Mesendoderm (in vitro differentiated cells): ENCODE measurements at regions not wholly inside any gene's neighbourhood (a gene's known extent, or its start where the extent isn't known, plus 50 kb on each side); places are given as distances from the start of the nearest gene placed in this dataset.

Experiments
- DNase-seq: peaks from one replicate; pipeline ENCODE4 v3.0.0; 2013
- H2AK5ac ChIP-seq: 2 replicates; pipeline ENCODE4 v1.6.1; 2013; ENCODE audit warnings: low read length, inconsistent platforms
- H2BK120ac ChIP-seq: 2 replicates; pipeline ENCODE4 v1.6.1; 2013; ENCODE audit warnings: low read depth, mild to moderate bottlenecking, low read length, moderate library complexity, mixed read lengths
- H2BK15ac ChIP-seq: replicated peaks from 2 replicates; pipeline ENCODE4 v1.6.1; 2013; ENCODE audit warnings: low read depth, mild to moderate bottlenecking, moderate library complexity
- H2BK5ac ChIP-seq: 2 replicates; pipeline ENCODE4 v1.6.1; 2013; ENCODE audit warnings: low read length, inconsistent platforms
- H3K18ac ChIP-seq: 2 replicates; pipeline ENCODE4 v1.6.1; 2013; ENCODE audit warnings: mild to moderate bottlenecking, low read length, mixed read lengths
- H3K23ac ChIP-seq: one replicate; pipeline ENCODE4 v1.6.1; 2013; ENCODE audit warnings: low read length
- H3K27ac ChIP-seq: 2 replicates; pipeline ENCODE4 v1.5.1; 2013; ENCODE audit warnings: low read depth, mild to moderate bottlenecking, inconsistent platforms, low read length, moderate library complexity
- H3K27me3 ChIP-seq: 2 replicates; pipeline ENCODE4 v1.6.1; 2013; ENCODE audit warnings: low read length, control low read depth, mild to moderate bottlenecking, inconsistent platforms; ENCODE audit not compliant: insufficient read depth, poor library complexity
- H3K36me3 ChIP-seq: 2 replicates; pipeline ENCODE4 v1.6.1; 2013; ENCODE audit warnings: low read length, inconsistent platforms; ENCODE audit not compliant: control insufficient read depth, insufficient read depth
- H3K4ac ChIP-seq: one replicate; pipeline ENCODE4 v1.6.1; 2013; ENCODE audit warnings: low read depth, mild to moderate bottlenecking, low read length, moderate library complexity
- H3K4me1 ChIP-seq: 2 replicates; pipeline ENCODE4 v1.6.1; 2013; ENCODE audit warnings: low read depth, low read length, inconsistent platforms; ENCODE audit not compliant: control insufficient read depth
- H3K4me2 ChIP-seq: 2 replicates; pipeline ENCODE4 v1.6.1; 2013; ENCODE audit warnings: low read length
- H3K4me3 ChIP-seq: 2 replicates; pipeline ENCODE4 v1.5.1; 2013; ENCODE audit warnings: mild to moderate bottlenecking, low read length
- H3K56ac ChIP-seq: one replicate; pipeline ENCODE4 v1.6.1; 2013; ENCODE audit warnings: low read length
- H3K79me1 ChIP-seq: 2 replicates; pipeline ENCODE4 v1.6.1; 2013; ENCODE audit warnings: low read length, inconsistent platforms
- H3K79me2 ChIP-seq: 2 replicates; pipeline ENCODE4 v1.6.1; 2013; ENCODE audit warnings: mild to moderate bottlenecking, low read length; ENCODE audit not compliant: control insufficient read depth, insufficient read depth
- H3K9ac ChIP-seq: 2 replicates; pipeline ENCODE4 v1.6.1; 2013; ENCODE audit warnings: low read length, inconsistent platforms
- H4K5ac ChIP-seq: one replicate; pipeline ENCODE4 v1.6.1; 2013; ENCODE audit warnings: low read length
- H4K8ac ChIP-seq: one replicate; pipeline ENCODE4 v1.6.1; 2013; ENCODE audit warnings: low read depth, mild to moderate bottlenecking, control low read depth, low read length, moderate library complexity
- WGBS: extraction: QIAGEN DNeasy Blood & Tissue Kit; methylation state at CpG from one replicate; pipeline ENCODE4 v1.1.7; 2013; ENCODE audit warnings: low lambda C conversion rate, missing lambda C conversion rate; ENCODE audit not compliant: insufficient coverage; ENCODE audit errors: extremely low coverage; 5-methylcytosine and 5-hydroxymethylcytosine counted together

DNA sequence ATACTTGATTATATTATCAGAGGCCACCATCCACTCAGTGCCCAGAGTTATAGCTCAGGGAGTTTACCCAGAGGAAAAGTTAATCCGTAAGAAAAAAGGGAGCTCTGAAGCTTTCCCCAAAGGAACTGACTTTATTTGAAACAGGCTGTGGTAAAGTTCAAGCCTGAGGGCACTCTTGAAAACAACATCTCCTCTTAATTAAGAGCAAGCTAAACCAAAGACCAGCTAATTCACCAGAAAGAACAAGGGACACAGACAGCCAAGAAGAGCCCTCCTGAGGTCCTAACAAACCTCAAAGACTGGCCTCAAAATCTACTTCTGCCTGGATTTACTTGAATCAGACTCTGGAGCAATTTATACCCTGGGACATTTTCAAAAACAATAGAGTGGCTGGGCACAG lies 159.6 kb upstream of the CHST15 start:
- Histone ChIP-seq H4K5ac (no peak overlapping the region), H3K18ac (no peak overlapping the region), H3K79me2 (no peaks in the 10 kb centered on the region), H2BK15ac (no peak overlapping the region), H2BK5ac (no peak overlapping the region), H3K27me3 (no peaks in the 10 kb centered on the region), H4K8ac (no peak overlapping the region), H3K23ac (no peak overlapping the region), H3K9ac (no peak overlapping the region), H2AK5ac (no peak overlapping the region), H3K27ac (no peak overlapping the region), H3K4me1 (no peaks in the 10 kb centered on the region), H3K4ac (no peak overlapping the region), H3K4me2 (no peak overlapping the region), H3K4me3 (no peak overlapping the region), H3K79me1 (no peaks in the 10 kb centered on the region), H3K56ac (no peak overlapping the region), H3K36me3 (no peaks in the 10 kb centered on the region), H2BK120ac (no peak overlapping the region)
- no CpG with 5 or more reads among the region's 1 CpG for WGBS
- DNase-seq = no peak

DNA sequence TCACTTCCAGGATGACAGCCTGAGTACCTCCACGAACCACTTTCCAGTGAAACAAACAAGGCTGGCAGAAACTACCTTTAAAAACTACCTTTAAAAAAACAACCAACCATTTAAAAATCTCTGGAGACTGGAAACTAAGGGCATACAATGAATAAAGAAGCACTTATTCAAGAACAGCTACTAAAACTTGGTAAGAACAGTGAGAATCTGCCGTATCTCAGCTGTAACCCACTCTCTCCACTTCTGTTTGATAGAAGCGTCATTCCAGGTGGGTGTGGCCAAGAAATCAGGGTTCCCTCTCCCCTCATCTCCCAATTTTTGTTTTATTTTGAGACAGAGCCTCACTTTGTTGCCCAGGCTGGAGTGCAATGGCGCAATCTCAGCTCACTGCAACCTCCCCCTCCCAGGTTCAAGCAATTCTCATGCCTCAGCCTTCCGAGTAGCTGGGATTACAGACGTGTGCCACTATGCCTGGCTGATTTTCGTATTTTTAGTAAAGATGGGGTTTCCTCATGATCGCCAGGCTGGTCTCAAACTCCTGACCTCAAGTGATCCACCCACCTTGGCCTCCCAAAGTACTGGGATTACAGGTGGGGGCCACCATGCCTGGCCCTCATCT lies 158.8 kb upstream of the CHST15 start:
- Histone ChIP-seq H2AK5ac (no peak overlapping the region), H3K23ac (no peak overlapping the region), H3K4me3 (no peak overlapping the region), H3K4me1 (no peaks in the 10 kb centered on the region), H3K79me2 (no peaks in the 10 kb centered on the region), H3K27me3 (no peaks in the 10 kb centered on the region), H4K5ac (no peak overlapping the region), H3K56ac (no peak overlapping the region), H3K4ac (no peak overlapping the region), H4K8ac (no peak overlapping the region), H2BK120ac (no peak overlapping the region), H3K9ac (no peak overlapping the region), H3K27ac (no peak overlapping the region), H2BK5ac (no peak overlapping the region), H3K18ac (no peak overlapping the region), H3K4me2 (no peak overlapping the region), H3K79me1 (no peaks in the 10 kb centered on the region), H2BK15ac (no peak overlapping the region), H3K36me3 (no peaks in the 10 kb centered on the region)
- no CpG with 5 or more reads among the region's 8 CpGs for WGBS
- no peak for DNase-seq

DNA sequence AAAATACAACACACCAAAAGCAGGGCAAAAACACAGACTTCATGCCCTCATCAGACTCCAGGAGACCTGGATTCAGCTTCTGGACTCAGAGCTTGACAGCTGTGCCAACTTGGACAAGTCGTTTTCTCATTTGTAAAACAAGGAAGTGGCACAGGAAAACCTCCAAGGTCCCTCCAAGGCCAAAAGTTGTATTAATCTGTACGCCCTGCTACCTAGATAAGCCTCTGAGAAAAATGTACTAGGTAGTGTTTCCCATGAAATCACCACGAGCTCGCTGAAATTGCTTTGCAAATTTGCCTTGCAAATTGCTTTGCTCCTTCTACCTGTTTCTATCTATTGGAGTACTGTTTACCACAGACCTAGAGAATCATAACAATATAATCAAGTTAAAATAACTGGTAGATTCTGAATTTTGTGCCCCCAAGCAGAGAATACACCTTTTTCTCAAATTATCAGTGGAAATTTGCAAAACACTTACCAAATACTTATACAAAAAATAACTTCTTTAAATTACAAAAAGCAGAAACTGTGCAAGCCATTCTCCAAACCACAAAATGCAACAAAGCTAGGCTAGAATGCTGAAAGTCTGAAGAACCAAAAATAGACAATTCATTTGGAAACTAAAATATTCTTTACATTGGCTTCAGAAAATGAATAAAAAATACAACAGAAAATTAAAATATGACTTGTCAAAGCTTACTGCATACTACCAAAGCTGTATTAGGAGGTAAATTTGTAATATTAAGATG lies 158.1 kb upstream of the CHST15 start:
- Histone ChIP-seq H2AK5ac (no peak overlapping the region), H3K36me3 (no peaks in the 10 kb centered on the region), H3K27me3 (no peaks in the 10 kb centered on the region), H3K4ac (no peak overlapping the region), H2BK5ac (no peak overlapping the region), H4K8ac (no peak overlapping the region), H3K27ac (no peak overlapping the region), H4K5ac (no peak overlapping the region), H3K4me2 (no peak overlapping the region), H2BK120ac (no peak overlapping the region), H3K18ac (no peak overlapping the region), H2BK15ac (no peak overlapping the region), H3K4me3 (no peak overlapping the region), H3K79me1 (no peaks in the 10 kb centered on the region), H3K9ac (no peak overlapping the region), H3K56ac (no peak overlapping the region), H3K4me1 (no peaks in the 10 kb centered on the region), H3K23ac (no peak overlapping the region), H3K79me2 (no peaks in the 10 kb centered on the region)
- WGBS = no CpG with 5 or more reads among the region's 4 CpGs
- DNase-seq = no peak

DNA sequence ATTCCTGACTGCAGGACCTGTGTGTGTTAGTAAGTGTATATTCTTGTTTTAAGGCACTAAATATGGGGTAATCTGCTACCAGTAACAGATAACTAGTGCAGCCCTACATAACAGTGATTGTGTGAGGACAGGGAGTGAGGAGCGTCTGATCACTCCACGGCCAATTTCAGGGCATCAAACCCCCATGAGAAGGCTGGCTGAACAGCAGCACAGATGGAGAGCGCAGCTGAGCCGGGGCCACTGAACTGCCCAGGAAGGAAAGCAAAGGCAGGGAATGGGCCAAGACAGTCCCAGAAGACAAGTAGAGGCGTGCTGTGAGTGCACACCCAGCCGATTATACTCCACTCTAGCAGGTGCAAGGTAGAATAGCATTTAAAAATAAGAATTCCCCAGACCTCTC lies 157.1 kb upstream of the CHST15 start:
- Histone ChIP-seq H3K4ac (no peak overlapping the region), H4K8ac (no peak overlapping the region), H3K4me2 (no peak overlapping the region), H4K5ac (no peak overlapping the region), H3K9ac (no peak overlapping the region), H3K18ac (no peak overlapping the region), H3K27ac (no peak overlapping the region), H2AK5ac (no peak overlapping the region), H3K79me1 (no peaks in the 10 kb centered on the region), H3K27me3 (no peaks in the 10 kb centered on the region), H2BK120ac (no peak overlapping the region), H3K4me1 (no peaks in the 10 kb centered on the region), H2BK15ac (no peak overlapping the region), H3K56ac (no peak overlapping the region), H3K23ac (no peak overlapping the region), H2BK5ac (no peak overlapping the region), H3K36me3 (no peaks in the 10 kb centered on the region), H3K79me2 (no peaks in the 10 kb centered on the region), H3K4me3 (no peak overlapping the region)
- no peak for DNase-seq
- WGBS = no CpG with 5 or more reads among the region's 6 CpGs

DNA sequence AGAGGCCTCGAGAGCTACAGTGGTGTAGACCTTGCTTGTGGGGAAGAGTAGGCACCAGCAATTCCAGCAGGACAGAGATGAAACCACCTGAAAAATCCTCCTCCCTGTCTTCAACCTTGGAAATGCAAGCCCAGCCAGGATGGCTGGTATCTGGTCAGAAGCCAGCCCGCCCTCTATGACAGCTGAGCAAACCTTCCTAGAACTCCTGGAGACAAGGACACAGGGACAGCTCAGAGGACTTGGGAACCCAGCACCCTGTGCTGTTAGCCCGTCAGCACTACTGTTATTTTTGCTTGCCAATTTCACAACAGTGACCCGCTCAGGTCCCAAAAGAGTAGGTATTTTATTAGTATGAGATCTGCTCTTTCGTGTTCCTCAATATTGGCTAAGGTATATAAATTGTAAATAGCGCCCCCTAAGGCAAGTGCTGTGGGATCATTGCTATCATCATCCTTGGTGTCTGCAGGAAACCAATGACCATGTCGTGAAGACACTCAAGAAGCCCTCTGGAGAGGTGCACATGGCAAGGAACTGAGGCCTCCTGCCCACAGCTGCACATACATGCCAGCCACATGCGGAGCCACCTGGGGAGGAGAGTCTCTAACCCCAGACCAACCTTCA lies 156.5 kb upstream of the CHST15 start:
- H3K4ac ChIP-seq = no peak overlapping the region
- H3K79me2 ChIP-seq = no peaks in the 10 kb centered on the region
- no peak overlapping the region for H3K27ac ChIP-seq
- no peak overlapping the region for H4K8ac ChIP-seq
- H4K5ac ChIP-seq = no peak overlapping the region
- H3K27me3 ChIP-seq = no peaks in the 10 kb centered on the region
- no peak overlapping the region for H3K4me2 ChIP-seq
- no peaks in the 10 kb centered on the region for H3K4me1 ChIP-seq
- no peak overlapping the region for H2BK5ac ChIP-seq
- H3K4me3 ChIP-seq = no peak overlapping the region
- no peaks in the 10 kb centered on the region for H3K79me1 ChIP-seq
- no peak overlapping the region for H2AK5ac ChIP-seq
- no CpG with 5 or more reads among the region's 8 CpGs for WGBS
- H3K9ac ChIP-seq = no peak overlapping the region
- no peaks in the 10 kb centered on the region for H3K36me3 ChIP-seq
- H3K56ac ChIP-seq = no peak overlapping the region
- no peak overlapping the region for H3K18ac ChIP-seq
- no peak overlapping the region for H2BK15ac ChIP-seq
- H3K23ac ChIP-seq = no peak overlapping the region
- peak; percentile 42 for DNase-seq
- no peak overlapping the region for H2BK120ac ChIP-seq
